HG03432 (cell line): ENCODE measurements at regions not wholly inside any gene's neighbourhood (a gene's known extent, or its start where the extent isn't known, plus 50 kb on each side); places are given as distances from the start of the nearest gene placed in this dataset.
A peak's percentile ranks its signal among the peaks of the same experiment; 100 is the strongest.
"Not testable (repeated sequence)": the region's sequence is repeated elsewhere in the genome, so short reads cannot be mapped to it uniquely, and the experiment has no call there.

ENCODE experiments used
- ATAC-seq: cut with Tn5 transposase; IDR thresholded peaks from one replicate; pipeline ENCODE4 v1.9.1; 2021; ENCODE audit warnings: mild to moderate bottlenecking, moderate library complexity; ENCODE audit not compliant: unreplicated experiment

GRCh38 chr13:103952183-103952582 is 886.0 kb upstream of the SLC10A2 start:
- no peak for ATAC-seq

GRCh38 chr13:103948426-103948825 is 882.2 kb upstream of the SLC10A2 start:
- ATAC-seq, result no peak

- ATAC-seq, result no peak
Observed at GRCh38 chr13:103945836-103946235, 879.6 kb upstream of the SLC10A2 start.

GRCh38 chr13:103941506-103942140 is 875.4 kb upstream of the SLC10A2 start:
- ATAC-seq, result no peak

GRCh38 chr13:103935117-103935516 is 868.9 kb upstream of the SLC10A2 start:
- ATAC-seq, result no peak

GRCh38 chr13:103931885-103932284 is 865.7 kb upstream of the SLC10A2 start:
- ATAC-seq, result no peak

- no peak for ATAC-seq
Observed at GRCh38 chr13:103931331-103931845, 865.2 kb upstream of the SLC10A2 start.

GRCh38 chr13:103926118-103926517 is 859.9 kb upstream of the SLC10A2 start:
- ATAC-seq, result no peak

- ATAC-seq, result no peak
Observed at GRCh38 chr13:103908911-103909310, 842.7 kb upstream of the SLC10A2 start.

GRCh38 chr13:103908274-103908673 is 842.1 kb upstream of the SLC10A2 start:
- no peak for ATAC-seq

- ATAC-seq, result no peak
Observed at GRCh38 chr13:103903790-103904189, 837.6 kb upstream of the SLC10A2 start.

- ATAC-seq, result no peak
Observed at GRCh38 chr13:103898481-103898880, 832.3 kb upstream of the SLC10A2 start.

GRCh38 chr13:103895835-103896531 is 829.8 kb upstream of the SLC10A2 start:
- peak; percentile 47 for ATAC-seq

GRCh38 chr13:103894626-103895025 is 828.4 kb upstream of the SLC10A2 start:
- no peak for ATAC-seq

- peak; percentile 71 for ATAC-seq
Observed at GRCh38 chr13:103884101-103884723, 818.0 kb upstream of the SLC10A2 start.

GRCh38 chr13:103883698-103884097 is 817.5 kb upstream of the SLC10A2 start:
- peak; percentile 19 for ATAC-seq

- ATAC-seq, result peak; percentile 65
Observed at GRCh38 chr13:103883164-103883563, 816.9 kb upstream of the SLC10A2 start.

GRCh38 chr13:103880146-103880545 is 813.9 kb upstream of the SLC10A2 start:
- ATAC-seq, result not testable (repeated sequence)

- ATAC-seq, result no peak
Observed at GRCh38 chr13:103878891-103879605, 812.8 kb upstream of the SLC10A2 start.

- no peak for ATAC-seq
Observed at GRCh38 chr13:103876571-103876970, 810.4 kb upstream of the SLC10A2 start.

- no peak for ATAC-seq
Observed at GRCh38 chr13:103873725-103874124, 807.5 kb upstream of the SLC10A2 start.
